GM12865 (cell line): ENCODE measurements at regions not wholly inside any gene's neighbourhood (a gene's known extent, or its start where the extent isn't known, plus 50 kb on each side); places are given as distances from the start of the nearest gene placed in this dataset.

Experiments used
- DNase-seq: peaks from one replicate; pipeline ENCODE4 v3.0.0; 2010; ENCODE audit warnings: low read depth
- H3K4me3 ChIP-seq: 2 replicates; pipeline ENCODE4 v1.5.1; 2011; ENCODE audit warnings: mild to moderate bottlenecking, low read depth, low read length, control low read depth
- TF ChIP-seq, protein P1 (sequence below): IDR thresholded peaks from 2 replicates; pipeline ENCODE4 v1.5.1; 2011; ENCODE audit warnings: low read length, control low read depth, low read depth, inconsistent platforms; ENCODE audit not compliant: insufficient read depth; ENCODE audit errors: missing control alignments

DNA sequence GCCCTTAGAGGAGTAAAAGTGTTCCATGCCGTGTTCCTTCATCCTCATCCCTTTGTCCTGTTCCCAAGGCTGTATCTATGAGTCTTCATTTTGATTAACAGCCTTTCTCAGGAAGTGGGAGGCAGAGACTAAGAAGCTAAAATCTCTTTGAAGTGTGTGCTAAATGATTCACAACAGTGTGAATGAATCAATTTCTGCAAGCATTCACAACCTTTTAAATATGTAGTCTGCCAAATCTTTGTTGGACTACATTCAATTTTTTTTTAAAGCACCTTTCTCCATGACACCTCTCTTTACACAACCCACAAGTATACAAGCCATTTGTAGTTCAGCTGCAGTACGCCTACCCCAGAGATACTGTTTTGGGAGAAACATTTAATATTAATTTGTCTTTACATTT is 408.6 kb upstream of the FANCL start:
- TF ChIP-seq, protein P1, sequence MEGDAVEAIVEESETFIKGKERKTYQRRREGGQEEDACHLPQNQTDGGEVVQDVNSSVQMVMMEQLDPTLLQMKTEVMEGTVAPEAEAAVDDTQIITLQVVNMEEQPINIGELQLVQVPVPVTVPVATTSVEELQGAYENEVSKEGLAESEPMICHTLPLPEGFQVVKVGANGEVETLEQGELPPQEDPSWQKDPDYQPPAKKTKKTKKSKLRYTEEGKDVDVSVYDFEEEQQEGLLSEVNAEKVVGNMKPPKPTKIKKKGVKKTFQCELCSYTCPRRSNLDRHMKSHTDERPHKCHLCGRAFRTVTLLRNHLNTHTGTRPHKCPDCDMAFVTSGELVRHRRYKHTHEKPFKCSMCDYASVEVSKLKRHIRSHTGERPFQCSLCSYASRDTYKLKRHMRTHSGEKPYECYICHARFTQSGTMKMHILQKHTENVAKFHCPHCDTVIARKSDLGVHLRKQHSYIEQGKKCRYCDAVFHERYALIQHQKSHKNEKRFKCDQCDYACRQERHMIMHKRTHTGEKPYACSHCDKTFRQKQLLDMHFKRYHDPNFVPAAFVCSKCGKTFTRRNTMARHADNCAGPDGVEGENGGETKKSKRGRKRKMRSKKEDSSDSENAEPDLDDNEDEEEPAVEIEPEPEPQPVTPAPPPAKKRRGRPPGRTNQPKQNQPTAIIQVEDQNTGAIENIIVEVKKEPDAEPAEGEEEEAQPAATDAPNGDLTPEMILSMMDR: no peak
- no peak for DNase-seq
- H3K4me3 ChIP-seq: no peak overlapping the region

DNA sequence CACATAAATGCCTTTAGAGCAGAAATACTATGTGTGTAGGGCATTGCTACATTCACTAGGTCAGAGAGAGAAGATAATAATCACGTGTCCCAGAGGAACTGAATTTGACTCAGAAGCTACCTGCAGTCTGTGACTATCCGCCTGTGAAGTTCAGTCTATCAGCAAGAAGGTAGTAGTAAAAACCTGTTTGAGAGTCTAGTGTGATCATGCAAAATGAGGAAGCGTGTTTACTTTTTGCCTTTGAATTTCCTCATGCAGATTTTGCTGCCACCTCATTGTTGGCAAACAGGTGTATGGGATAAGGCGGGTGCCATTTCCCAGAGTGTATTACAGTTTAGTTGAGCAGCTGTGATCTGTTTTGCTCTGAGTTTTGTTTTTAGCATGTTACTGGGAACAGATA is 403.9 kb upstream of the FANCL start:
- TF ChIP-seq, protein P1: no peak
- no peak for DNase-seq
- no peak overlapping the region for H3K4me3 ChIP-seq

DNA sequence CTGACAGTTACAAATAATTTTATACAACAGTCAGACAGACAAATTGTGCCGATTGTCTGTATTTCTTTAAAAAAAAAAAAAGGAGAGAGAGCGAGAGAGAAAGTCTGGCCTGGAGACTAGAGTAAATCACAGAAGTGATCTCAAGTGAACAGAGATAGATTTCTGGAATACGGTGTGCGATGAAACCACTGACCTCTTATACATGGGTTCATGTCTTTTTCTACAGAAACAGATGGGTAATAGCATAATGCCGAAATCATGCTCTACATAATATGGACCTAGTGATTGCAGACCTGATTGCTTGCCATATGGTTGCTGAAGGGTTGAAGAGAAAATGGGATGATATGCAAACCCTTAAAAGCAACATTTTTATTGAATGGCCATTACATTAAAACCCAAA is 403.3 kb upstream of the FANCL start:
- TF ChIP-seq, protein P1: no peak
- no peak for DNase-seq
- no peak overlapping the region for H3K4me3 ChIP-seq

DNA sequence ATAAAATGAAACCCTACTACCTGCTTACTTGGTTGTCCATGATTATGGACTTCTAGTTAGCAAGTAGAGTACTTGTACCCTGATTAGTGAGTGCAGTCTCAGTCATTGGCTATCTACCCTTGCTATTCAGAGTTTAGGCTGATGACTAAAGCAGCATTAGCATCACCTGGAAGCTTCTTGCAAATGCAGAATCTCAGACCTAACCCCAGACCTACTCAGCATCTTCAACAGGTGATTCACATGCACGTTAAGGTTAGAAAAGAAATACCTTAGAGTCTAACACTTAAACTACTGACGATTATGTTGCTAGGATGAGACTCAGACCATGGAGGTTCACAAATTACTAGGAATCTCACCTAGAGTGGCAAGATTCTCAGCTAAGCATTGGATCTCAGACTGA is 399.9 kb upstream of the FANCL start:
- no peak for DNase-seq
- H3K4me3 ChIP-seq: no peak overlapping the region
- TF ChIP-seq, protein P1: no peak

DNA sequence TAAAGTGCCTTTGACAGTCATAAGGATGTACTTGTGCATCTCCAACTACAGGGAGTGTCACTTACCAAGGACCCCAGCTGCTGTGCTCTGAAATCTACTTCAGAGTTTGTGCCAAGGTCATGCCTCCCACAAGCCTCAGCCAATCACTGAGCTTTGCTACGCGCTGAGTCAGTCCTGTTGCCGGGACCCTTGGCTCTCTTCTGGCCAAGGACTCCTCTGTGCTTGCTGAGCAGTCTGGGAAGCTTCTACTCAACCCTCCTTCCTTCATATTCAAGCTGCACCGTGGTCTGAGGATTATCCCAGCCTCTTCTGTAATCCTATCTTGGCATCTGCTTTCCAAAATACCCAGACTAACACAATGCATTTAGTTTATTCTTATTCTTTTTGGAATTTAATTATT is 398.9 kb upstream of the FANCL start:
- TF ChIP-seq, protein P1: no peak

DNA sequence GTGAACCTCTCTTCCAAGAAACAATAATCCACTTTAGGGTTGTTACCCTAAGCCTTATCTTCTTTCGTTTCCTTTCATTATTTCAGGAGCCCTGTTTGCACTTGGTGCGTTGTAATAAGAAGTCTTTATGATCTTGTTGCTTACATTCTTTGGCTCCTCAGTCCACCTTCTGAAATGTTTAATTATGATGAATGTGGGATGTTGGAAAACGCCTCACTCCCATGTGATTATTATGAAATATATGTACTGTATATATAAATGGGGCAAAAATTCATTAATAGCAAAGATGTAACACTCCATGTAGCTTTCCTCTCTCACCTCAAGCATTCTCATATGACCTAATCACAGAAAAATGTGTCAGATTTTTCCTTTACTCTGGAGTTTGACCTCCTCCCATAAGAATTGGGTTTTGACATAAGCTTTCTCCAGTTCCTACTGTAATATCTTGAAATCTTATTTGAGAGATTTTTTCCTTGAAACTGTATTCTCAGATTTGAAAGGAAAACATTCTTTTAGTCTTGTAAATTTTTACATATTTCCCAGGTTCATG is 397.2 kb upstream of the FANCL start:
- no peak overlapping the region for H3K4me3 ChIP-seq
- TF ChIP-seq, protein P1: no peak
- no peak for DNase-seq

More for the DNA sequence above, 398.9 kb upstream of the FANCL start:
- no peak overlapping the region for H3K4me3 ChIP-seq
- no peak for DNase-seq

DNA sequence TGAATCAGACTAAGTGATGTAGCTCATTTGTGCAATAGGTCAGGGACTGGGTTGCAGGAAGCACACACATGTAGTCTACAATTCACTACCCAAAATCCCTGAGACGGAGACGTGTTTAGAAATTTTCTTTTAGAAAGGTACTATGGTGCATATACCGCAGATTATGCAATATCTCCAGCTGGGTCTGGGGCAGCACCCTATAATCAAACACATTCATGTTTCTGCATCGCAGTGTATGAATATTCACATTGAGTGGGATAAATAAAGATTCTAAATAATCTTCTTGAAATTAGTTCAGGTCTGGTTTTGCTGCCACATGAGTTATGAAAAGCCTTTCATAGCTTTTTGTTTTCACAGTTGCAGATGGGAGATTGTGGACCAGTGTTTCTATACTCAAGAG is 395.7 kb upstream of the FANCL start:
- H3K4me3 ChIP-seq: no peak overlapping the region
- TF ChIP-seq, protein P1: no peak
- DNase-seq: no peak
